ENCODE measurements at regions not wholly inside any gene's neighbourhood (a gene's known extent, or its start where the extent isn't known, plus 50 kb on each side); places are given as distances from the start of the nearest gene placed in this dataset.

DNA sequence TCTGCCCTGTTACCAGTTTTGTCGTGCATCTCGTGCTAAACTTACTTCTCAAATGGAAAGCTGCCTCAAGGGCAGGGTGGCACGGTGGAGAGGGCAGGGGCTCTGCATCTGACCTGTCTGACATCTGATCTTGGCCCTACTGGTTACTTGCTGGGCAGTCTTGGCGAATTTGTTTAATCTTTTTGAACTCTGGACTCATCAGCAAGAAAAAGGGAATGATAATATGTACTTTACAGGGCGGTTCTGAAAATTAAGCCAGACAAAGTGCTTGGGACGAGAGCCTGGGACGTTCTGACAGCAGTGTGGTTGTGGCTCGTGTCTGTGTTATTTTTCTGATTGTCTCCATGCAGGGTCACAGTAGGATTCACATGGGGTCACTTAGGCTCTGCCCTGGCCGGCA, 659.3 kb downstream of the VRK1 start:
- Histone ChIP-seq H3K79me1 (ENCODE audit: low read depth in 1 of 2, low read length in 2 of 2) (no peaks in the 10 kb centered on the region), H4K5ac (ENCODE audit: low read depth, low read length) (no peak overlapping the region), H2BK120ac (ENCODE audit: low read depth, low read length) (no peak overlapping the region), H3K27ac (ENCODE audit: insufficient read depth, low read length) (no peak overlapping the region), H3K4me2 (ENCODE audit: low read depth, low read length) (no peak overlapping the region), H3K4ac (ENCODE audit: low read depth, low read length) (no peak overlapping the region), H3K18ac (ENCODE audit: low read depth, low read length) (no peak overlapping the region), H3K4me1 (ENCODE audit: control insufficient read depth, insufficient read depth, low read length) (no peaks in the 10 kb centered on the region), H3K4me3 (ENCODE audit: insufficient read depth, low read depth, low read length) (no peak overlapping the region), H3K23ac (ENCODE audit: low read depth, low read length) (no peak overlapping the region), H2AFZ (replicated peaks; ENCODE audit: low read length, poor library complexity) (no peak overlapping the region), H2BK5ac (ENCODE audit: low read depth, low read length, poor library complexity, severe bottlenecking) (no peak overlapping the region), H2BK15ac (ENCODE audit: low read depth, low read length) (no peak overlapping the region), H3K27me3 (ENCODE audit: control insufficient read depth, insufficient read depth, low read length) (no peaks in the 10 kb centered on the region), H3K56ac (ENCODE audit: extremely low read depth, insufficient read depth, low read length) (no peak overlapping the region), H3K9ac (ENCODE audit: low read depth, low read length) (no peak overlapping the region), H3K36me3 (ENCODE audit: control insufficient read depth, insufficient read depth, low read length) (no peaks in the 10 kb centered on the region), H3K9me1 (ENCODE audit: insufficient read depth, low read length) (no peaks in the 10 kb centered on the region), H4K20me1 (ENCODE audit: insufficient read depth, low read length) (no peaks in the 10 kb centered on the region), H2AK9ac (replicated peaks; ENCODE audit: low read depth, low read length, poor library complexity) (no peak overlapping the region), H4K8ac (ENCODE audit: low read depth in 2 of 2, low read length in 2 of 2) (no peak overlapping the region), H4K91ac (ENCODE audit: insufficient read depth, low read depth, low read length) (no peak overlapping the region), H3K9me3 (ENCODE audit: control insufficient read depth, insufficient read depth, low read length) (peaks cover 23% of the 10 kb centered on the region), H3K14ac (replicated peaks; ENCODE audit: low read depth, low read length) (no peak overlapping the region), H2BK20ac (ENCODE audit: low read depth, low read length) (no peak overlapping the region), H2AK5ac (ENCODE audit: low read depth, low read length) (no peak overlapping the region)
- no TSS peak for BruUV-seq (replicated peaks)
- no peak for ATAC-seq (ENCODE audit: low read depth)
- in situ Hi-C loops (cut with MboI; ENCODE audit: low sequenced_read_pairs), result no loop called here
- 30% methylated on average over 2 of the region's 9 CpGs; no CpG with 5 or more reads in 1 of the 2 experiments for WGBS, 2 experiments (ENCODE audit: extremely low coverage in 2 of 2, insufficient read length in 1 of 2)
- ChIA-PET CTCF (no interaction called here), POLR2A (ENCODE audit: unreplicated experiment) (no interaction called here)
- TF ChIP-seq, protein P1, sequence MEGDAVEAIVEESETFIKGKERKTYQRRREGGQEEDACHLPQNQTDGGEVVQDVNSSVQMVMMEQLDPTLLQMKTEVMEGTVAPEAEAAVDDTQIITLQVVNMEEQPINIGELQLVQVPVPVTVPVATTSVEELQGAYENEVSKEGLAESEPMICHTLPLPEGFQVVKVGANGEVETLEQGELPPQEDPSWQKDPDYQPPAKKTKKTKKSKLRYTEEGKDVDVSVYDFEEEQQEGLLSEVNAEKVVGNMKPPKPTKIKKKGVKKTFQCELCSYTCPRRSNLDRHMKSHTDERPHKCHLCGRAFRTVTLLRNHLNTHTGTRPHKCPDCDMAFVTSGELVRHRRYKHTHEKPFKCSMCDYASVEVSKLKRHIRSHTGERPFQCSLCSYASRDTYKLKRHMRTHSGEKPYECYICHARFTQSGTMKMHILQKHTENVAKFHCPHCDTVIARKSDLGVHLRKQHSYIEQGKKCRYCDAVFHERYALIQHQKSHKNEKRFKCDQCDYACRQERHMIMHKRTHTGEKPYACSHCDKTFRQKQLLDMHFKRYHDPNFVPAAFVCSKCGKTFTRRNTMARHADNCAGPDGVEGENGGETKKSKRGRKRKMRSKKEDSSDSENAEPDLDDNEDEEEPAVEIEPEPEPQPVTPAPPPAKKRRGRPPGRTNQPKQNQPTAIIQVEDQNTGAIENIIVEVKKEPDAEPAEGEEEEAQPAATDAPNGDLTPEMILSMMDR (conservative IDR thresholded peaks at IDR 0.05; ENCODE audit: low read depth, low read length), result no peak
- TF ChIP-seq MXI1 (IDR thresholded peaks at IDR 0.05; ENCODE audit: borderline replicate concordance, low read depth, low read length) (no peak), RFX5 (IDR thresholded peaks at IDR 0.05; ENCODE audit: low read depth, low read length) (no peak), BHLHE40 (IDR thresholded peaks at IDR 0.05; ENCODE audit: low read depth, low read length) (no peak), RCOR1 (IDR thresholded peaks at IDR 0.05; ENCODE audit: insufficient replicate concordance, low read length) (no peak), SMC3 (IDR thresholded peaks at IDR 0.05; ENCODE audit: low read depth, low read length) (no peak), RAD21 (IDR thresholded peaks at IDR 0.05; ENCODE audit: low read length) (no peak), FOS (IDR thresholded peaks at IDR 0.05; ENCODE audit: low read depth, low read length) (no peak)
- dilution Hi-C loops (cut with HindIII; ENCODE audit: low sequenced_read_pairs, unreplicated experiment), result no loop called here
- intact Hi-C loops (cut with micrococcal nuclease), result no loop called here
- DNase-seq, result no peak

Data from IMR-90 (cell line).